ENCODE measurements at regions not wholly inside any gene's neighbourhood (a gene's known extent, or its start where the extent isn't known, plus 50 kb on each side); places are given as distances from the start of the nearest gene placed in this dataset.

DNA sequence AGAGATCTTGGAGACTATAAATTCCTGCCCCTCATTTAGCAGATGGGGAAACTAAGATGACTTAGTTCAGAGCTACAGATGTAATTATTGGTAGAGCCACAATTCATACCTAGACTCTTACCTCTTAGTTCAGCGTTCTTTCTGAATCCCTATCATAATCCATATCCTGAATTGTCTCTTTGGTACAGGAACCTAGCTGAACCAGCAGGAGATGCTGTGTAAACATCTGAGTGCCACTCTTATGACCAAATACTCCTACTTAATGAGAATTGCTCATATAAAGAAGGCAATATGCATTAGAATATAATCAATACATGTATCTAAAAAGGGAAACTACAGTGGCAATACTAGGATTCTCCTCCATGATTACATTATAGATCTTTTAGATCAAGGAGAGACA, 459.0 kb downstream of the SIPA1L2 start:
- WGBS = 100% methylated on average over 1 of the region's 1 CpG
- no peak overlapping the region for H4K8ac ChIP-seq (ENCODE audit: low read length)
- H3K9ac ChIP-seq (ENCODE audit: low read length) = no peak overlapping the region
- no peaks in the 10 kb centered on the region for H3K27me3 ChIP-seq (ENCODE audit: control insufficient read depth in 1 of 2, insufficient read depth in 1 of 2, low read length in 2 of 2)
- H3K23ac ChIP-seq (ENCODE audit: low read length in 2 of 2) = no peak overlapping the region
- no peak overlapping the region for H3K27ac ChIP-seq (ENCODE audit: low read length, poor library complexity, severe bottlenecking)
- H3K9me3 ChIP-seq (ENCODE audit: control insufficient read depth, low read length) = no peaks in the 10 kb centered on the region
- H3K14ac ChIP-seq (ENCODE audit: low read length in 2 of 2) = no peak overlapping the region
- DNase-seq = no peak
- no peak overlapping the region for H3K4me2 ChIP-seq (ENCODE audit: low read length, poor library complexity, severe bottlenecking)
- H2AFZ ChIP-seq (ENCODE audit: low read depth, low read length) = no peak overlapping the region
- H3K36me3 ChIP-seq (ENCODE audit: control insufficient read depth in 1 of 2, insufficient read depth in 2 of 2, low read depth in 1 of 2, low read length in 2 of 2) = no peaks in the 10 kb centered on the region
- peaks cover 3% of the 10 kb centered on the region for H3K4me1 ChIP-seq (ENCODE audit: control insufficient read depth, insufficient read depth, low read depth, low read length)
- no peak overlapping the region for H3K18ac ChIP-seq (ENCODE audit: low read depth in 1 of 2, low read length in 2 of 2)
- no peak overlapping the region for H2BK15ac ChIP-seq (ENCODE audit: low read depth, poor library complexity, severe bottlenecking)
- no peaks in the 10 kb centered on the region for H3K79me1 ChIP-seq (replicated peaks; ENCODE audit: low read length, poor library complexity, severe bottlenecking)
- H2BK5ac ChIP-seq (ENCODE audit: low read depth, low read length, poor library complexity, severe bottlenecking) = no peak overlapping the region
- no peak overlapping the region for H4K91ac ChIP-seq (ENCODE audit: low read length)
- no peak overlapping the region for H3K4me3 ChIP-seq (ENCODE audit: insufficient read depth in 1 of 2, low read depth in 1 of 2, low read length in 2 of 2)
- H2AK5ac ChIP-seq (ENCODE audit: low read length, severe bottlenecking) = no peak overlapping the region
- H2BK12ac ChIP-seq (ENCODE audit: low read length in 2 of 2) = no peak overlapping the region
- no peak overlapping the region for H2BK120ac ChIP-seq (ENCODE audit: low read depth, low read length)
- H3K4ac ChIP-seq (ENCODE audit: low read depth in 1 of 2, low read length in 2 of 2) = no peak overlapping the region

DNA sequence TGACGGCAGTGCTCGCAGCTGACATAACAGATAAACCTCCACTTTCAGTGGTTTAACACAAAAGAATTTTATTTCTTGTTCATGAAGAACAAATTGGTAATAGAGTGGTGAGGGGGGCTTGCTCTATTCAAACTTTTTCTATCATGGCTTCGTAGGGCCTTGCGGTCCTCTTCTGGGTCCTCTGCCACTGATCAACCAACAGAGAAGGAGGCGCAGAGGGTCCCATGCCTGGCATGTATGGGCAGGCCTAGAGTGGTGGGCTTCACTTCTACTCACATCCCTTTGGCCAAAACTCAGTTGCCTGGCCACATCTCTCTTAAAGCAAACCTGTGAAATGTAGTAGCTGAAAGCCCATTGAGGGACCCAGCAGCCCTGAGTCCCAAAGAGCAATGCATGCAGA, 460.5 kb downstream of the SIPA1L2 start:
- no peak overlapping the region for H2BK12ac ChIP-seq (ENCODE audit: low read length in 2 of 2)
- no peak overlapping the region for H2BK120ac ChIP-seq (ENCODE audit: low read depth, low read length)
- no peaks in the 10 kb centered on the region for H3K9me3 ChIP-seq (ENCODE audit: control insufficient read depth, low read length)
- H3K4me1 ChIP-seq (ENCODE audit: control insufficient read depth, insufficient read depth, low read depth, low read length) = peaks cover 3% of the 10 kb centered on the region
- 98% methylated on average over 5 of the region's 5 CpGs for WGBS
- no peaks in the 10 kb centered on the region for H3K36me3 ChIP-seq (ENCODE audit: control insufficient read depth in 1 of 2, insufficient read depth in 2 of 2, low read depth in 1 of 2, low read length in 2 of 2)
- no peak overlapping the region for H3K4me2 ChIP-seq (ENCODE audit: low read length, poor library complexity, severe bottlenecking)
- H3K9ac ChIP-seq (ENCODE audit: low read length) = no peak overlapping the region
- no peak overlapping the region for H2AFZ ChIP-seq (ENCODE audit: low read depth, low read length)
- H3K4me3 ChIP-seq (ENCODE audit: insufficient read depth in 1 of 2, low read depth in 1 of 2, low read length in 2 of 2) = no peak overlapping the region
- no peak overlapping the region for H4K8ac ChIP-seq (ENCODE audit: low read length)
- H2AK5ac ChIP-seq (ENCODE audit: low read length, severe bottlenecking) = no peak overlapping the region
- no peak for DNase-seq
- no peaks in the 10 kb centered on the region for H3K79me1 ChIP-seq (replicated peaks; ENCODE audit: low read length, poor library complexity, severe bottlenecking)
- H4K91ac ChIP-seq (ENCODE audit: low read length) = no peak overlapping the region
- no peak overlapping the region for H2BK5ac ChIP-seq (ENCODE audit: low read depth, low read length, poor library complexity, severe bottlenecking)
- H3K18ac ChIP-seq (ENCODE audit: low read depth in 1 of 2, low read length in 2 of 2) = no peak overlapping the region
- no peak overlapping the region for H3K4ac ChIP-seq (ENCODE audit: low read depth in 1 of 2, low read length in 2 of 2)
- no peak overlapping the region for H3K27ac ChIP-seq (ENCODE audit: low read length, poor library complexity, severe bottlenecking)
- H2BK15ac ChIP-seq (ENCODE audit: low read depth, poor library complexity, severe bottlenecking) = no peak overlapping the region
- H3K14ac ChIP-seq (ENCODE audit: low read length in 2 of 2) = no peak overlapping the region
- H3K27me3 ChIP-seq (ENCODE audit: control insufficient read depth in 1 of 2, insufficient read depth in 1 of 2, low read length in 2 of 2) = no peaks in the 10 kb centered on the region
- H3K23ac ChIP-seq (ENCODE audit: low read length in 2 of 2) = no peak overlapping the region

DNA sequence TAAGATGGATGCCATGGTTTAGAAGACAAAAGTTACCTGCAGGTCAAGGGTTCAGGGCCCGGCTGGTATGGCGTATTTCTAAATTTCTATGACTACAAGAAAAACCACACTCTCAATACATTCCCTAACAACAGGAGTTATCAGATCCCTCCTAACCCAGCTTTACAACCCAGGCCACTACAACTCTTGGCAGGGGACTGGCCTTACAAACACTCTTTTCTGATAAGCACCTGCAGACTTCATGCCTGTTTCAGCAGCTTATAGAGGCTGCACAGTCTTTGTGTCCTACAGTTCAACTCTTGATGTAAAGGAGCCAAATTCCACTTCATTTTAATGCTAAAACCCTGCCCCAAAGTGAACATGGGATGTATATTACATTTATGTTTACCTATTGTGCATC, 461.4 kb downstream of the SIPA1L2 start:
- Histone ChIP-seq H3K27me3 (ENCODE audit: control insufficient read depth in 1 of 2, insufficient read depth in 1 of 2, low read length in 2 of 2) (no peaks in the 10 kb centered on the region), H3K14ac (ENCODE audit: low read length in 2 of 2) (no peak overlapping the region), H3K23ac (ENCODE audit: low read length in 2 of 2) (no peak overlapping the region), H3K4me1 (ENCODE audit: control insufficient read depth, insufficient read depth, low read depth, low read length) (peaks cover 3% of the 10 kb centered on the region), H3K79me1 (replicated peaks; ENCODE audit: low read length, poor library complexity, severe bottlenecking) (no peaks in the 10 kb centered on the region), H2AK5ac (ENCODE audit: low read length, severe bottlenecking) (no peak overlapping the region), H2AFZ (ENCODE audit: low read depth, low read length) (no peak overlapping the region), H4K91ac (ENCODE audit: low read length) (no peak overlapping the region), H2BK5ac (ENCODE audit: low read depth, low read length, poor library complexity, severe bottlenecking) (no peak overlapping the region), H4K8ac (ENCODE audit: low read length) (no peak overlapping the region), H2BK12ac (ENCODE audit: low read length in 2 of 2) (no peak overlapping the region), H3K4me2 (ENCODE audit: low read length, poor library complexity, severe bottlenecking) (no peak overlapping the region), H3K4me3 (ENCODE audit: insufficient read depth in 1 of 2, low read depth in 1 of 2, low read length in 2 of 2) (no peak overlapping the region), H3K9me3 (ENCODE audit: control insufficient read depth, low read length) (no peaks in the 10 kb centered on the region), H2BK120ac (ENCODE audit: low read depth, low read length) (no peak overlapping the region), H3K4ac (ENCODE audit: low read depth in 1 of 2, low read length in 2 of 2) (no peak overlapping the region), H3K9ac (ENCODE audit: low read length) (no peak overlapping the region), H3K36me3 (ENCODE audit: control insufficient read depth in 1 of 2, insufficient read depth in 2 of 2, low read depth in 1 of 2, low read length in 2 of 2) (no peaks in the 10 kb centered on the region), H2BK15ac (ENCODE audit: low read depth, poor library complexity, severe bottlenecking) (no peak overlapping the region), H3K18ac (ENCODE audit: low read depth in 1 of 2, low read length in 2 of 2) (no peak overlapping the region), H3K27ac (ENCODE audit: low read length, poor library complexity, severe bottlenecking) (no peak overlapping the region)
- no peak for DNase-seq
- 97% methylated on average over 2 of the region's 2 CpGs for WGBS

DNA sequence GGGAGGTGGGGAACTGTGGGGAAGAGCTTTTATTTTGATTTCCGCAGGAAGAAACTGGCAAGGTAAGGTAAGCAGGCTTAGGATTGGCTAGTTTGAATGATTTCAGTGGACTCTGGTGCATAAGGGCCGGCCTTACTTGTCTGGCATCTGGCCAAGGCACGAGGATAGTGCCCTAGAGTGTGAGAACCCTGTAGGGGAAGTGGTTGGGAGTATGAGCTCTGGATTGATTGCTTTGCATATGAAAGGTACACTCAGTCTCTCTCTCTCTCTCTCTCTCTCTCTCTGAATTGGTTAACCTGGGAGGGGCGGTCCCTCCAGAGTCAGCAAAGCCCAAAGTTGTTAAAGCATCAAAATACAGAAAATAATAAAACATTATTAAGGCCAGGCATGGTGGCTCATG, 463.0 kb downstream of the SIPA1L2 start:
- Histone ChIP-seq H3K14ac (ENCODE audit: low read length in 2 of 2) (no peak overlapping the region), H3K4me1 (ENCODE audit: control insufficient read depth, insufficient read depth, low read depth, low read length) (peaks cover 1% of the 10 kb centered on the region), H3K4me3 (ENCODE audit: insufficient read depth in 1 of 2, low read depth in 1 of 2, low read length in 2 of 2) (no peak overlapping the region), H3K4ac (ENCODE audit: low read depth in 1 of 2, low read length in 2 of 2) (no peak overlapping the region), H2AK5ac (ENCODE audit: low read length, severe bottlenecking) (no peak overlapping the region), H2BK15ac (ENCODE audit: low read depth, poor library complexity, severe bottlenecking) (no peak overlapping the region), H3K23ac (ENCODE audit: low read length in 2 of 2) (no peak overlapping the region), H2BK120ac (ENCODE audit: low read depth, low read length) (no peak overlapping the region), H3K9me3 (ENCODE audit: control insufficient read depth, low read length) (no peaks in the 10 kb centered on the region), H3K27me3 (ENCODE audit: control insufficient read depth in 1 of 2, insufficient read depth in 1 of 2, low read length in 2 of 2) (no peaks in the 10 kb centered on the region), H4K8ac (ENCODE audit: low read length) (no peak overlapping the region), H2AFZ (ENCODE audit: low read depth, low read length) (no peak overlapping the region), H3K27ac (ENCODE audit: low read length, poor library complexity, severe bottlenecking) (no peak overlapping the region), H2BK5ac (ENCODE audit: low read depth, low read length, poor library complexity, severe bottlenecking) (no peak overlapping the region), H3K36me3 (ENCODE audit: control insufficient read depth in 1 of 2, insufficient read depth in 2 of 2, low read depth in 1 of 2, low read length in 2 of 2) (no peaks in the 10 kb centered on the region), H3K79me1 (replicated peaks; ENCODE audit: low read length, poor library complexity, severe bottlenecking) (no peaks in the 10 kb centered on the region), H3K18ac (ENCODE audit: low read depth in 1 of 2, low read length in 2 of 2) (no peak overlapping the region), H2BK12ac (ENCODE audit: low read length in 2 of 2) (no peak overlapping the region), H4K91ac (ENCODE audit: low read length) (no peak overlapping the region), H3K4me2 (ENCODE audit: low read length, poor library complexity, severe bottlenecking) (no peak overlapping the region), H3K9ac (ENCODE audit: low read length) (no peak overlapping the region)
- no peak for DNase-seq
- WGBS = 77% methylated on average over 4 of the region's 4 CpGs

Data from mesenchymal stem cell (in vitro differentiated cells and primary cell).